DMS153 treated with DMSO at 0.1 percent for 48 hours (cell line): ENCODE measurements at regions not wholly inside any gene's neighbourhood (a gene's known extent, or its start where the extent isn't known, plus 50 kb on each side); places are given as distances from the start of the nearest gene placed in this dataset.
A peak's percentile ranks its signal among the peaks of the same experiment; 100 is the strongest.

ENCODE experiments used
- DNase-seq: peaks from one replicate; lab custom pipeline; 2025; ENCODE audit not compliant: unreplicated experiment; lab: John Stamatoyannopoulos, UW

GRCh38 chr11:43574949-43575912 is 105.3 kb upstream of the HSD17B12 start:
- DNase-seq: peak; percentile 6

GRCh38 chr11:43575913-43576310 is 104.6 kb upstream of the HSD17B12 start:
- no peak for DNase-seq

GRCh38 chr11:43576320-43576802 is 104.2 kb upstream of the HSD17B12 start:
- no peak for DNase-seq

GRCh38 chr11:43576803-43577521 is 103.6 kb upstream of the HSD17B12 start:
- no peak for DNase-seq

GRCh38 chr11:43577566-43578264 is 102.8 kb upstream of the HSD17B12 start:
- DNase-seq: no peak

- no peak for DNase-seq
These were observed 102.0 kb upstream of the HSD17B12 start for GRCh38 chr11:43578346-43579170.

DNA sequence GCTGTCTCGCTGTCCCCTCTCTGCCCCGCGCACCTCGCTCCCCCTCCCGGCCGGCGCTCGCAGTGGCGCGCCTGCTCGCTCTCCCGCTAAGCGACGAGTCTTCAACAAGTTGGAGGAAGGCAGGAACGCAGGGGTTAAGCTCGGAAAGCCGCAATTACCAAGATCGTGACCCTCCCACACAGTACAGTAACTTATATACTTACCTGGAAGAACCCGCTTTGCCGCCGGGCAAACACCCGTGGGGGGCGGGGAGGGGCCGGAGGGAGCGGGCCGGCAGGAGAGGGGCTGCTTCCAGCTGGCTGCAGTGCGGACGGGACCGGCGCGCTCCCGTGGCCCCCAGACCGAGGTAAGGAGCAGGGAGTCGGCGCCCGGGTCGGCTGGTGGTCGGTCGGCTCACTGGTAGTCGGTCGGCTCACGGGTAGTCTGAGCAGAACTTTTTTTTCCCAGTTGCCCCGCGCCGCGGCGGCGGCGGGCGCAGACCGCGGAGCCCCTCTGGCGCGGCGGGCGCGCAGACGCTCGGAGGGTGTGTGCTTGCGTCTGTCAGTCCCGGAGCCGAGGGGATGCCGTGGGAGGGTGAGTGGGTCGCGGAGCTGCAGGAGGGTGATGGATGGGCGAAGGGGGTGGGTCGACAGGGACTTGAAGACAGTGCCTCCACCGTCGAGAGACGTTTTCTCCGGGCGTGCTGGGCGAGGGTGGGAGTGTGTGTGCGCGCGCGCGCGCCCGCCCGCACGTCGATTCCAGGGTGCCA is 101.2 kb upstream of the HSD17B12 start:
- no peak for DNase-seq

DNA sequence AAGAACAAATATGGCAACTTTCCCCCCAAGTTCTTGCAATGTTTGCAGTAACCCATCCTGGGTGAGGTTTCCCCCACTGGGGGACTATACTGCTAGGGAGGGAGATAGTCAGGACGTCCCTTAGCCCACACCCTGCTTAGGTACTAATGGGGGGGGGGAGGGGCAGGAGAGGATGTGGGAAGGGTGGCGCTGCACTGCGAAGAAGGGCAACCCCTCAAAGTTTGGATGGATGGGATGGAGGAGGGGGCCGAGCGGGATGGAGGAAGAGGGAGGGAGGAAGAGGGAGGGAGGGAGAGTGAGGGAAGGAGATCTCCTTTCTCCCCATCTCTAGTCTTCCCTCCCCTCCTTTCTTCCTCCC is 100.6 kb upstream of the HSD17B12 start:
- DNase-seq: no peak

- no peak for DNase-seq
These were observed 99.7 kb upstream of the HSD17B12 start for GRCh38 chr11:43580735-43581369.

DNA sequence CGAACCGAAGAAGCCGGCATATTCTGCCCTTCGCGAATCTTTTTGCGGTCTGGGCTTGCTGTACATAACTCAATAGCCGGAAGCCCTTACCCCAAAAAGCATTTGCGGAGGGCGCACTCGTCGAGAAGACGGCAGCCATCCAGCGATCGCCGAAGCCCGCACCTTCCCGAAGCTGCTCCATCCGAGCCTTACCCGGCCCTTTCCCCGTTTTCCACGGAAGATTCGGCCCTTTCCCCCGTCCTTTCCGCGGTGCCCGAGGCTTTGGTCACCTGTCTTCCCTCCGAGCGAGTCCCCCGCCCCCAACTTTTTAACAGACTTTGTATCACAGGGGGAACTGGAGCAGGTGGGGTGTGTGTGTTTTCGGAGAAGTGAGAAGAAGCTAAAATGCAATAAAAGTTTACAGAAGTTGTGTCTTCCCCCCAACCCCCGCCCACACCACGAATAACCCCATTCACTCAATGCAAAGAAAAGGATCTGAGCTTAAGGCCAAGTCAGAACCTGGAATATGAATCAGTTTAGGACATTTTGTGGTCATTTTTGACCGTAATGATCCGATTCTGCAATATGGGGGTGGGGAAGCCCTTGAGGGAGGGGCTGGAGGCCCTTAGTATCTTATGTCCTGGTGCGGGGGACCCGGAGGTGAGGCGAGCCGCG is 99.0 kb upstream of the HSD17B12 start:
- DNase-seq: no peak

GRCh38 chr11:43582024-43582862 is 98.3 kb upstream of the HSD17B12 start:
- DNase-seq: no peak

DNA sequence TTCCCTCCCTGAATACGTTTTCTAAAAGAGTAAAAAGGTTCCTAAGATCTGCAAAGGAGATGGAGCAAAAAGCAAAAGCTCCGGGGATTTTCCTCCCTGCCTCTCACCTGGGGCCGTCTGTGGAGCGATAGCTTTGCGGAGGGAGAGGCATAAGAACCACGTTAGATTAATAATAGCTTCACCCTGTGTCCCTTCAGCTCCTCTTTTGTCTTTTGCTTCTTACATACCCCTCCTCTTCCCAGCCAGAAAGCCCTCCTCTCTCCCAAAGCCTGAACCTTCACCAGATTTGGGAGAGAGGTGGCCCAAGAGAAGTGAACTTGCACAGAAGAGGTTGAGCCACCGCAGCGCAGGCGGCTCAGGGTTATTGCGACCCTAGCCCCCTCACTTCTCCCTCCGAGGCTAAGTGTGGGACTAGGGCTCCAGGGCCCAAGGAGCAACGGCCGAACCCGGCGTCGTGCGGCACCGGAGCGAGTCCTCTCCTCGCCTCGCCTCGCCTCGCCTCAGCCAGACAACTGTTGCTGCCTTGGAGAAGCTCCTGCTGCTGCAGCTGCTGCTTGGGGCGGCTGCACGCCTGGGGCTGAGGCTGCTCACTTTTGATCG is 97.6 kb upstream of the HSD17B12 start:
- DNase-seq: no peak

DNA sequence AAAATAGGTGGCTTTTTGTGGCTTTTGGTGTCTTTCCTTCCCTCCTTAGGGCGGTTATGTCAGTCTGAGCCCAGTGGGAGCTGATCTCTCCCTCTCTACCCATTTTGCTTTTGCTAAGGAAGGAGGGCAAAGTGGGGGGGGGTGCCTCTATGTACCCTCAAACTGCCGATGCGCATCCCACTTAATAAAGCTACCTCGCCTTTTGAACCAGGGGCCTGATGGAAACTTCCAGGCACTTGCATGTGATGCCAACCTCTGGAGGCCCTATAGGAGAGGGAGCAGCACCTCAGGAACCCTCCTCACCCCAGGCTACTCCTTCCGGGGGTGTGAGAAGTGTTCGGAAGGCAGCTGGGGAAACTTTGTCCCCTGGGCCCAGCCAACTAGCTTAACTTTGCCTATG is 97.0 kb upstream of the HSD17B12 start:
- DNase-seq: no peak

DNA sequence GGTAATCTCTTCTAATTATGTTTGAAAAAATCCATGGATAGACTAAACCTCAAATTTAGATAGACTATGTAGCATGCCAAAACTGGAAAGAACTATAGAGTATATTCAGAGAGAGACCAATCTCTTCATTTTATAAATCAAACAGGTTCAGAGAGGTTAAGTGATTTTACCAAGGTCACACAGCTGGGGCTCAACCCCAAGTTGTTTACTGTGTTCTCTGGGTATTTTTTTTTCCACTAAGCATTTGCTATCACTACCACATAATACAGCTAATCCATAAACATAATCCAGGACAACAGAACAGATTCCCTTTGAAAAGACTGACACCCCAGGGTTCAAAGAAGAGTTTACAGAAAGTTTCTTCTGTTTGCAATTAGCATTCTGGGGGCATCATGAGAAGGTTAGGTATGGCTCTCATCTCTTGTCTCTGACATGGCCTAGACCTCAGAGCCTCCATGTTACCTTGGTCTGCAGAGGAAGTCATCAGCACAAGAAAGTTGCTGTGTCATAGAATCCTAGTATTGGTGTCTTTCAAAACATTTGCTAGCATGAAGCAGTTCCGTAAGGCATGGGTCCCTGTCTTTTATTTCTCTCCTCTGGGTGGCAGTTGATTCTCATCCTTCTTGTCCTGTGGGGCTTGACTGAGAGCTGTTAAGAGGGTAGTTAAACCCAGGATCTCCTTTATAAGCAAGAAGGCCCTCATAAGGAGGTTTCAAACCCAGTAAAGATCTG is 94.5 kb upstream of the HSD17B12 start:
- DNase-seq: no peak

- DNase-seq: no peak
These were observed 90.8 kb upstream of the HSD17B12 start for GRCh38 chr11:43589601-43590250.

DNA sequence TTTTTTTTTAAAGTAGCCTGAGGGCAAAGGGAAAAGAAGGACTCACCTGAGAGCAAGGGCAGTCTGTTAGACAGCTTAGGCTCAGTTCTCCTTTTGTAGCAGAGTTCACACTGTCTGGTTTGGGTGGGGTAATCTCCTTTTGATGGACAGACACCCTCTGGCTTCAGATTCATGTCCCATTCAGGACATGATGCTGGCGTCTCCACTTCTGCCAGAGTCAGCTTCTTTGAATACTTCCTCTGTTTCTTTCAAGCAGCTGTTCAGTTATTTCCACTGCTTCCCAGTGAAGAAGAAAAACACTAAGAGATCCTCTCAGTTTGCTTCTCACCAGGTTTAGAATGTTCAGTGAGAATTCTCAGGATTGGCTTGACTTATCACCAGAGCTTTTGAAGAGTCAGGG is 79.0 kb upstream of the HSD17B12 start:
- DNase-seq: no peak
